SHP77 treated with DMSO at 0.1 percent for 48 hours (cell line): ENCODE measurements at regions not wholly inside any gene's neighbourhood (a gene's known extent, or its start where the extent isn't known, plus 50 kb on each side); places are given as distances from the start of the nearest gene placed in this dataset.

Experiments
- DNase-seq: peaks from one replicate; lab custom pipeline; 2025; lab: John Stamatoyannopoulos, UW

DNA sequence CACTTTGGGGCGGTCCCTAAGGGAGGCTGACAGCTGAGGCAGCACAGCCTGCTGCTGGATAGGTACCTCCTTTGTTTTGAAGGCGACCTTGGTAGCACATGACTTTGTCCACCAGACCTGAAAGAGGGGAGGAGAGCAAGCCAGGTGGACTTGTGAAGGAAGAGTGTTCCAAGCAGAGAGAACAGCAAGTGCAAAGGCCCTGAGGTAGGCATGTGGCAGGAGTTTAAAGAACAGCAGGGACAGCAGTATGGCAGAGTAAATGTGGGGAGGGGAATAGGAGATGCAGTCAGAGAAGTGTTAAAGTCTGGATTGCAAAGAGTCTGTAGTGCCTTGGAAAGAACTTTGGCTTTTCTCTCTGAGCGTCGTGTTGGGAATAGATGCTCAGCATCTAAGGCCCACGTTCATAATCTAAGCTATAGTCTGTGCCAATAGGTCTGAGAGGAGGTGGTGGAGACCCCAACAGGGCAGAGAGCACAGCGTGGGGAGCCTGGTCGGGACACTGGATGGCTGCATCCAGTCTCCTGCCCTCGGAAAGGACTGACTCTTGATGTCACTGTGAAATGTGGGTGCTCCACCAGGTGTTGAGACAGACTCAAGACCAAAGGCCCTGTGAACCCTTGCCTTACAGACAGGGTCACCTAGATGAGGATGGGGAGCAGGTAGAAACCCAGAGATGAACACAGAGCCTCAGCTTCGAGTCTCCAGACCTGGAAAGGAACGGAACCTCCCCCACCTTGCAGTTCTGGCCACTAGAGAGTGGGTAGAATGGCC is 242.1 kb upstream of the PWP1 start:
- DNase-seq, result no peak

- DNase-seq, result no peak
Observed at GRCh38 chr12:107444771-107445170, 240.8 kb upstream of the PWP1 start.

DNA sequence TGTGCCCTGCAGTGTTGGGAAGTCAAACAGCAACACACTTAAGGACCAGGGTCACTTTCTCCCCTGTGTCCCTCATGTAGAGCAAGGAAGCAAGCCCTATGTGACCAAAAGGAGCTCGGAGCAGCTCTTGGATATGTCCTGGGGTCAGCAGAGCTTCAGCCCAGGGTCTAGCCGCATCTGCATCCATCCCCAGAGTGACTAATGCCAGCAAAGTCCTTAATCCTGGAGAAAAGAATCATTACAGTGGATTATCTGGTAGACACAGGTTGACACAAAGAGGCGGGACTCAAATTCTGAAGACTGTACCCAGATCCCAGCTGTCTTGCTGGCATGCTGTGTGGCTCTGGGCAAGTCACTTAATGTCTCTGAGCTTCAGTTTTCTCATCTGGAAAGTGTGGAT is 239.1 kb upstream of the PWP1 start:
- DNase-seq, result no peak

- no peak for DNase-seq
Observed at GRCh38 chr12:107447336-107447735, 238.3 kb upstream of the PWP1 start.

DNA sequence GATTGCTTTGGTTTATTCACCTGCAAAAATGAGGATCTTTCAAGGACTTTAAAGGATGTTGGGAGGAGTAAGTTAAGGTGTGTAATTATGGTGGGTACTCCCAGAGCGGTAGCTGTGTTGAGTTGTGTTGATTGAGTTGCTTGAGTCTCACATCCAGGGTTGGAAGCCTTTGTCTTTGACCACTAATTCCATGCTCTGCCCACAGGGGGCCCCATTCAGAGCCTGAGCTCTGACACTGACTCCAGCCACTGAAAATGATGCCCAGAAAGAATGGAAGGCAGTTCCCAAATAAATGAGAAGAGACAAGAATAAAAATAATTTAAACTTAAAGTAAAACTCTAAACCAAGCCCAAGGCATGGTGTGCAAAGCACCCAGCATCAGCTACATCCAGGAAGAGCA is 237.4 kb upstream of the PWP1 start:
- no peak for DNase-seq

GRCh38 chr12:107449891-107450290 is 235.7 kb upstream of the PWP1 start:
- DNase-seq, result no peak

DNA sequence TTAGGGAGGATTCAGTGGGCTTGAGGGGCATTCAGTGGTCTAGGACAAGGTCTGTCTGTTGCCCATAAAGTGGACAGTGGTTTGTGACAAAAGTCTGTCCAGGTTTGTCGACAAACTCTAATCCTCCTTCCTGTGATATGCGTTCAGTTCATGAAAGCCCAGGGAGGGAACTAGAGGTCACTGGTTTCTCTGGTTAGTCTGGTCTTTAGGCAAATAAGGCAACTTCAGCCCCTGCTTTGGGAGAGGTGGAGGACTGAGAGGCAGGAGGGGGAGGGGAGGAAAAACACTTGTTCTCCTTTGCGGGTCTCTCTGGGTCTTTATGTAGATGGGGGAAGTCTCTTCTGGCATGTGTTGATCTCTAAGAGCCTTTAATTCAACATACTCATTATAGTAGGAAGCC is 235.1 kb upstream of the PWP1 start:
- no peak for DNase-seq

- DNase-seq, result no peak
Observed at GRCh38 chr12:107451246-107451645, 234.4 kb upstream of the PWP1 start.

GRCh38 chr12:107454109-107454830 is 231.3 kb upstream of the PWP1 start:
- DNase-seq, result no peak

GRCh38 chr12:107457362-107457935 is 228.2 kb upstream of the PWP1 start:
- DNase-seq, result no peak

- no peak for DNase-seq
Observed at GRCh38 chr12:107458163-107458562, 227.4 kb upstream of the PWP1 start.

- DNase-seq, result no peak
Observed at GRCh38 chr12:107458990-107459389, 226.6 kb upstream of the PWP1 start.

- DNase-seq, result no peak
Observed at GRCh38 chr12:107459641-107460040, 226.0 kb upstream of the PWP1 start.

DNA sequence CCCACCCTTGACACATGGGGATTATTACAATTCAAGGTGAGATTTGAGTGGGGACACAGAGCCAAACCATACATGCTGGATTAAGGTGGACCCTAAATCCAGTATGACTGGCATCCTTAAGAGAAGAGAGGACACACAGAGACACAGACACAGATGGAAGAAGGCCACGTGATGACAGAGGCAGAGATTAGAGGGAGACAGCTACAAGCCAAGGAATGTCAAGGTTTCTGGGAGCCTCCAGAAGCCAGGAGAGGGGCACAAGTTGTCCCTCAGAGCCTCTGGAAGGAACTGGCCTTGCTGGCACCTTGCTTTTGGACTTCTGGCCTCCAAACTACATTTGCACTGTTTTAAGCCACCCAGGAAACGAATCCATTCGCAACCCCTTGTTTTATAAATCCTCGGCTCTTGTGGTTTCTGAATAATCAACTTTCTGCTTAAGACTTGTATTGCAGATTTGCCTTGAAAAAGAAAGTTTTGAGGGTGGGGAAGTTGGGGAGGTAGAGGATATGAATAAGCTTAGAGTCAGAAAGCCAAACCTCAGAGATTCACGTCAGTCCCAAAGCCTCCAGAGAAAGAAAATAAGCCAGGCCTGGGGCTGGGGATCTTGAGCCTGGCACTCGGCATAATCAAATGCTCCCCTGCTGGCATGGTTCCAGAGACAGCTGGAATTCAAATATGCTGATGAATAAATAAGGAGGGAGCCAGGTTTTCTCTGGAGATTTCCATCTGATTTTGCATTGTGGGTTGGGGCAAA is 224.2 kb upstream of the PWP1 start:
- no peak for DNase-seq

DNA sequence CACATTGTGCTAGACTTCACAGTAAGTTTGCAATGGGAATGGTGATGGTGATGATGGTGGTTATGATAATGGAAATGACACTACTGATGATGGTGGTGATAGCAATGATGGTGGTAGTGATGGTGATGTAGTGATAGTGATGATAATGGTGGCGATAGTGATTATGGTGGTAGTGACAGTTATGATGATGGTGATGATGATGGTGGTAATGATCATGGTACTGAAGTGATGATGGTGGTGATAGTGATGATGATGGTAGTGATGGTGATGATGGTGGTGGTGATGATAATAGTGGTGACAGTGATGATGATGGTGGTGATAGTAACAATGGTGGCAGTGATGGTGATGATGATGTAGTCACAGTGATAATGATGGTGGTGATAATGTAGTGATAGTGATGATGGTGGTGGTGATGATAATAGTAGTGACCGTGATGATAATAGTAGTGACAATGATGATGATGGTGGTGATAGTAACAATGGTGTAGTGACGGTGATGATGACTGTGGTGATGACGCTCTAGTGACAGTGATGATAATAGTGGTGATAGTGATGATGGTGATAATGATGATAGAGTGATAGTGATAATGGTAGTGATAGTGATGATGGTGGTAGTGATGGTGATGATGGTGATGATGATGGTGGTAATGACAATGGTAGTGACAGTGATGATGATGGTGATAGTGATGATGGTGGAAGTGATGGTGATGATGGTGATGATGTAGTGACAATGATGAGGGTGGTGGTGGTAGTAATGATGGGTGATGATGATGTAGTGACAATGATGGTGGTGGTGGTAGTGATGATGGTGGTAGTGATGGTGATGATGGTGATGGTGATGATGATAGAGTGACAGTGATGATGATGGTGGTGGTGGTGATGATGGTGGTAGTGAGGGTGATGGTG is 222.9 kb upstream of the PWP1 start:
- DNase-seq, result no peak

- no peak for DNase-seq
Observed at GRCh38 chr12:107464644-107465043, 221.0 kb upstream of the PWP1 start.

- DNase-seq, result no peak
Observed at GRCh38 chr12:107465625-107466024, 220.0 kb upstream of the PWP1 start.

DNA sequence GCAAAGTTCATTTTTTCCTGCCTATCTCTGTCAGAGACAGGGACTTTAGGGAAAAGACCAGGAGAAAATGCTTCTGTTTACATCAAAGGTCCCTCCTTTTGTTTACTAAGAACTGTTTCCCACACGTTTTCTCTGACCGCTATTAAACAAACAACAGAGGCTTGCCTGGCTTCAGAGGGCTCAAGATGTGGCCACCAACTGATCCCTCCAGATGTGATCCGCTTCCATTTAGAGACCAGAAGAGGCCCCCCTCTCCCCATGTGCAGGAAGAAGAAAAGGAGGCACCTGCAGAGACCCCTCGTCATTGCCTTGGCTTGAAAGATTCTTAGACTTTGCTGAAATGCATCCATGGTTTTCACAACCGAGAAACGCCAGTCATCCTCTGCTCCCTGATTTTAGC is 217.9 kb upstream of the PWP1 start:
- DNase-seq, result no peak

GRCh38 chr12:107468182-107468581 is 217.4 kb upstream of the PWP1 start:
- DNase-seq, result no peak

DNA sequence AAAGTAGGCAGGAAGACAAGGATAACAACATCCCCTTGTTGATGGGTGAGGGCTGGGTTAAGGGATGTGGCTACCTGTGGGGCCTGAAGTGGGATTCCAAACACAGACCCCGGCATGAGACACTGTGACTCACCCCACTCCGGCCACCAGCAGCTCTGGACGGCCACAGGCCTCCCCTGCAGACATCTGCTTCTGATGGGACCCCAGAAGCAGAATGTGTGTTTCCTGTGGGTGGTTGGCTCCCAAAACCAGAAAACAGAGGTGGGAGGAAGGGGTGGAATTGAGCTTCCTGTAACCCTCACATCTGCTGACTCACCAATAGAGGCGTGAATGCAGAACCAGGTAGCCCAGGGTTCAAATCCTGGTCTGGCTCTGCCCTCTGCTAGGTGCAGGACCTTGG is 216.6 kb upstream of the PWP1 start:
- no peak for DNase-seq

DNA sequence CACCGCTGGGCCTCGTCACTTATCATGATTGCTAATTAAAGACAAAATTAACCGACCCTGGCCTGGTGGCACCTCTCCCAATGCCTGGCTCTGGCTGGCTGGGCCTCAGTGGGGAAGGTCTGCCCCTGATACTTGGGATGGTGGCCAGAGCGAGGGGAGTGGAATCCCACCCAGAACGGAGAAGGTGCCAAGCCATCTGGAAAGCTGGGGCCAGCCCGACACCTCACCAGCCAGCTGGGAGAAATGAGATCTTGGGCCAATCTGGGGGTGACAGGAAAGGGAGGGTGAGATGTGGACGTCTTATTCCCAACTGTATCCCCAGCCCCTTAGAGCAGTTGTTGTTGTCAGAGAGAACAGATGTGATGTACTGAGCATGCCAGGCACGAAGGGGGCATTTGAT is 215.0 kb upstream of the PWP1 start:
- no peak for DNase-seq

DNA sequence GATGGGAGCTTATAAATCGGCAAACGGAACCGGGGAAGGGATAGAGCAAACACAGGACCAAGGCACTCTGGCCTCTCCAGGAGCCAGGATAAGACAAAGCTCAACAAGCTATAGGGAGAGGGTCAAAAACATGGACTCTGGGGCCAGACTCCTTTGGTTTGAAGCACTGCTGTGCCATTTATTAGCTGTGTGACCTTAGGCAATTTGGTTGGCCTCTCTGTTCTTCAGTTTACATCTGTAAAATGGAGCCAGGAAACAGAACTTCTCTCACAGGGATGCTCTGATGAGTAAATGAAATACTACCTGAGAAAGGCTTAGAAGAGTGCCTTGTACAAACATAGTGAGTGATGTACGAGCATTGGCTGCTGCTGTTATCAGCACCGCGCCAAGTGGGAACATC is 213.3 kb upstream of the PWP1 start:
- DNase-seq, result no peak
